Inflammatory macrophage (primary cell): ENCODE measurements at regions not wholly inside any gene's neighbourhood (a gene's known extent, or its start where the extent isn't known, plus 50 kb on each side); places are given as distances from the start of the nearest gene placed in this dataset.

Source experiments
- DNase-seq, 2 donors: peaks; one replicate each; pipeline ENCODE4 v3.0.0-alpha.2; 2020 to 2022

DNA sequence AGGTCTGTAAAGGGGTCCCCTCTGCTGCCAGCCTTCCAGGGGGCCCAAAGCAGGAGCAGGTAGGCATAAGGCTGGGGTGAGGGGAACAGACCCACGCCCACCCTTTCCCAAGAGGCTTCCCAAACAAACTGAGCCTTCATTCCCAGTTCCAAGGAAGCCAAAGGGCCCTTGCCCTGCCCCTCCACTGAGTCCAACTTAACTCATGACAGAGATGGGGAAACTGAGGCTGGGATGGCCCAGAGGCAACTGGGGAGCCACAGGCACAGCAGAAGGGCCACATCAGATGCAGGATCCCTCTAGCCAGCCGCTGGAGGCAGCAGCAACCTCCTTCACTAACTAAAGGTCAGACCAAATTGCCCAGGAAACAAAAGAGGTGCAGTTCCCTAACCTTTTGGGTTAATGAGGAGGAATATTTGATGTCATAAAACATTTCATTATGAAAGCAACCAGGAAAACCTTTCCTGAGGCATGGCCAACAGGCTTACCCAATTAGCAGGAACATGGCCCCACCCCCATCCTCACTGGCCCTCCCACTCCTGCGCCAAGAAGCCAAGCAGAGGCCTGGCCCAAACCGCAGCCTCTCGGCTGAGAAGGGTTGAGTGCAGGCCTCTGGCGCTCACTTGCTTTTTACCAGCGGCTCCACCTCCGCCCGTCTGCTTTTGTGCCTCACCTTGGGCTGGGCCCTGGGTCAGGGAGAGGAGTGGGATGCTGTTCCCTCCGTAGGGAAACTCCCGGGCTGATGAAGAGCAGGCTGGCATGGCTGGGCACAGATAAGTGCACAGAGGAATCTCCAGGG is 293.5 kb upstream of the RTL1 start:
- no peak for DNase-seq

GRCh38 chr14:101197595-101198397 is 294.3 kb upstream of the RTL1 start:
- no peak for DNase-seq

DNA sequence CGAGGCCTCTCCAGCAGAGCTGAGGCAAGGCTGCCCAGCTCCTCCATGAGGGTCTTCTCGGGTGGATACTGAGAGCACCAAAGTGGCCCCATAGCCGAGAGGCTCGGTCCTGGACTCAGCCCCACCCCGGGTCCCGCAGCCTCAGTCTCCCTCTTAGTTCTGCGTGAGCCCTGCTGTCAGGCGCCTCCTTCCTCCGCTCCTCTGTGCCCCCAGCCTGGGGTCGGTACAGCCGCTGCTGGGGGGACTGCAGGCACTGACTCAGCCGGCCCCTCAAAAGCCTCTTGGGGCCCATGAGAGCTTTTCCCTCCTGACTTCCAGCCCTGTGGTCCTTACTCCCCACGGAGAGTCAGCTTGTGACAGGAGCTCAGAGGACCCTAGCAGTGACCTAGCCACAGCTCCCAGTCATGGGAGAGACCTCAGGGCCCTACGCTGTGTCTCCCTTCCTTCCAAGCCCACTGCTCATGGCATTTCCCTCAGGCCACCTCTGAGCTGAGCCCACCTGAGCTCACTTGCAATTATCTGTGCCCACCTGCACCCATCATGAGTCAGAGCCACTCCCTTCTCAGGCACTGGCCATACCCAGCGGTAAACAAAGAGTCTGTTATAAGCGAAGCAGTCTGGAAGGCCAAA is 295.0 kb upstream of the RTL1 start:
- DNase-seq, result no peak

DNA sequence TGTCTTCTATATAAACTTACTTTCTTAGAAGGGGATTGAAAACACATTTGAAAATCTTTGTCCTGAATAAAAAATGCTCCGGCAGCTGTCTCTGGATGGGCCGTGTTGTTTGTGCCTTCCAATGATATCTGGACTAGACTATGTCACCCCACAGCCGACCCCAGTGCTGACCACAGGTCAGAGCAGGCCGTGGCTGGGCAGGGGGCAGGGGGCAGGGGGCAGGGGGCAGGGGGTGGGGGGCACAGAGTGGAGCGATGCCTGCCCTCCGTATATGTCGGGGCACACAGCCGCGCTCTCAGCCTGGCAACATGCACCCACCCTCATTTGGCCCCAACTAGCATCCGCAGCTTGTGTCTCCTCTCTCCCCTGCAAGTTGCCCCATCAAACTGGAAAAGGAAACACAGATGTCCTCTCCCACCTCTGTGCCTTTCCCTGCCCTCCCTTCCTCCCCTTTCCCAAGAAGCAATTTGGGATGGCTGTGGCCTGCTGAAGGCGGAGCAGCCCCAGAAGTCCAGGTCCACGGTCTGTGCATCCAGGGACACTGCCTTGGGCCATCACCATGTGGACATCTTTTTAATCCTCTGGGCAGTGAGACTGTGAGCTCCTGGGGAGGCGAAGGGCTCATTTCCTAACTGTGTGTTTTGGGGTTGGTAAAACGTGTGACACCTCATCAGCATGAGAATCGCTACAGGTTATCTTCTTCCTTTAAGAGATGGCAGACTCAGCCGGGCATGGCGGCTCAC is 295.7 kb upstream of the RTL1 start:
- DNase-seq, result no peak

- DNase-seq, result no peak
Observed at GRCh38 chr14:101200008-101200649, 296.6 kb upstream of the RTL1 start.

GRCh38 chr14:101200650-101201516 is 297.4 kb upstream of the RTL1 start:
- DNase-seq, result no peak

DNA sequence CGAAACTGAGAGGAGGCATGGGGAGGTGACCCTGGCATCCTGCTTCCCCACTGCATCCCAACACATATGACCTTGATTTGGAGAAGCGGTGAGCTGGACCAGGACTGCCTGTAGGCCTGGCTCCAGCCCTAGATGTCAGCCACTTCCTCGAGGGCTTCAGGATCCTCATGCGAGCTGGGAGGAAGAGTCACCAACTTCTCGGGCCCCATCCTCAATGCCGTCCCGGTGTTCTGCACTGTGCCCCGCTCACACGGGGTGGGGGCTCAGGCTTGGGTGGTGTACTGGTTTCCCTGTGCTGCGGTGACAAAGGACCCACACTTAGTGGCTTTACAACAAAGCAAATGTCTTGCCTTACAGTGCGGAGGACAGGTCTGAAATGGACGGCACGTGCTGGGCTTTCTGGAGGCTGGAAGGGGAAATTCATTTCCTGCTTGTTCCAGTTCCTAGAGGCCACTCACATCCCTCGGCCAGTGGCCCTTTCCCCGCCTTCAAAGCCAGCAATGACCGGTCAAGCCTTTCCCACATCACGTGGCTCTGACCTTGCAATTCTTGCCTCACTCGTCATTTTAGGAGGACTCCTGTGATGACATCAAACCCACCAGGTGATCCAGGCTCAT is 298.1 kb upstream of the RTL1 start:
- DNase-seq, result no peak

DNA sequence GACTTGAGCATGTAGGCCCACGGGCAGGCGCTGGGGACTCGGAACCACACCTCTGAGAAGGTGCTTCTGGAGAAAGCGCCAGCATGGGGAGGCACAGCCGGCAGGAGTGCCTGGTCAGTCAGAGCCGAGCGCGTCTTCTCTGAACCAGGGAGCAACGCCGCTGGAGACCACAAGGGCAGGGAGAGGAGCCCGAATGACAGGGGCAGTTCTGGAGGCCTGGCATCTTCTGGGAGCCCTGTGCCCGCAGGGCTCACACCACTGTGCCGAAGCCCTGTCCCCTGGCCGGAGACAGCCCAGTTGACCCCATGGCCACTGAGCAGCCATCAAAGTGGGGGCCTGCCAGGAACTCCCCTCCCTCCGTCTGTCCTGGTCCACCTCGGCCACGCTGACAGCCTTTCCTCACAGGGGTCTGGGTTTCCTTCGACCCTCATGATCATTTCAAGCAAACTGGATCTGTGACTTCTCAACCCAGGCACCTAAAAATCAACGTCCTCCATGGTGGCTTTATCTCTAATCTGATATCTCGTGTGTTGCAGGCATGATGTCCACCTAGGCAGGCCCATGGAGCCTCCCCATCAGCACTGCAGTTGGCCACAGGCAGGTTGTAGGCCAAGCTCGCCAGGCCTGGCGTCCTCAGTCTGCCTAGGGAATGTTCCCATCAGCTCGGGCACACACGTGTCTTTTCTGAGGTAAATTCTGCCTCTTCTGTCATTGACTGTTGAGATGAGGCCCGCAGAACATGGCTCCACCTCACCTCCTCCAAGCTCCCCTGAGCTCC is 299.3 kb upstream of the RTL1 start:
- DNase-seq, result no peak

DNA sequence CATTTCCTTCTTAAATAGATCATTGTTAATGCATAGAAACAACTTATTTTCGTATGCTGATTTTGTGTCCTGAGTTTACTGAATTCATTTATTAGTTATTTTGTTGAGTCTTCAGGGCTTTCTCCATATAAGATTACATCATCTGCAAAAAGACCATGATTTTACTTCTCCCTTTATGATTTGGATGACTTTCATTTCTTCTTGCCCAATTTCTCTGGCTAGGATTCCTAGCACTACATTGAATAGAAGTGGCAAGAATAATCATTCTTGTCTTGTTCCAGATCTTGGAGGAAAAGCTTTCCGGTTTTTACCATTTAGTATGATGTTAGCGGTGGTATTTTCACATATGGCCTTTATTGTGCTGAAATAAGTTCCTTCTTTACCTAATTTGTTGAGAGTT is 303.0 kb upstream of the RTL1 start:
- DNase-seq, result no peak

DNA sequence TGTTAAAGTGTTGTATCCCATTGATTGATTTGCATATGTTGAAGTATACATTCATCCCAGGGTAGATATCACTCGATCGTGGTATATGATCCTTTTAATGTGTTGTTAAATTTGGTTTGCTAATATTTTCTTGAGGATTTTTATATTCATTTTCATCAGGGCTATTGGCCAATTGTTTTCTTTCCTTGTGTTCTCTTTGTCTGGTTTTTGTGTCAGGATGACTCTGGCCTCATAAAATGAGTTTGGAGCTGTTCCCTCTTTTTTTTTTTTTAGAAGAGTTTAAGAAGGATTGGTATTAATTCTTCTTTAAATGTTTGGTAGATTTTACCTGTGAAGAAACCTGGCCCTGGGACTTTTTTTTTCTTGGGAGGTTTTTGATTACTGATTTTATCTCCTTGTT is 303.5 kb upstream of the RTL1 start:
- DNase-seq, result no peak

DNA sequence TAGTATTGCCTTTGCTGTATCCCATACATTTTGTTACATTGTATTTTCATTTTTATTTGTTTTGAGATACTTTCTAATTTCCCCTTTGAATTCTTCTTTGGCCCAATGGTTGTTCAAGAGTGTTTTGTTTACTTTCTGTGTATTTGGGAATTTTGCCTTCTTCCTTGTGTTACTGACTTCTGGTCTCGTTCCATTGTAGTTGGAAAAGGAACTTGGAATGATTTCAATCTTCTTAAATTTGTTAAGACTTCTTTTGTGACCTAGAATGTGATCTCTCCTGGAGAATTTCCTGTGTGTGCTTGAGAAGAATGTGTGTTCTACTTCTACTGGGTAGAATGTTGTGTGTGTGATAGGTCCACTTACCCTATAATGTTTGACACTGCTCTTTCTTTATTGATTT is 304.4 kb upstream of the RTL1 start:
- no peak for DNase-seq

DNA sequence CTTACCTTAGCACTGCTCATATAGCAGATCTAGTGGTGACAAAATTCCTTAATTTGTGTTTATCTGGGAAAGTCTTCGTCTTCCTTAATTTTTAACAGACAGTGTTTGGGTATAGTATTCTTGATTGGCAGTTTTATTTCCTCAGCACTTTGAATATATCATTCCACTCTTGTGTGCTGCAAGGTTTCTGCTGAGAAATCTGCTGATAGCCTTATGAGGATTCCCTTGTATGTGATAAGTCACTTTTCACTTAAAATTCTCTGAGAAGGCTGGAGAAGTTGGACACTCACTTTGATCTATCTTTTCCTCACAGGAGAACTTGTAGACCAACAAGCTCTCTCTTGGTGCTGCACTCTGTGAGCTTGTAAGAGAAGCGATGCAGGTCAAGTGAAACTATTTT is 306.1 kb upstream of the RTL1 start:
- DNase-seq, result no peak

GRCh38 chr14:101215266-101215665 is 311.7 kb upstream of the RTL1 start:
- no peak for DNase-seq

- DNase-seq, result no peak
Observed at GRCh38 chr14:101215927-101216326, 312.4 kb upstream of the RTL1 start.

- no peak for DNase-seq
Observed at GRCh38 chr14:101216366-101217079, 313.0 kb upstream of the RTL1 start.

GRCh38 chr14:101217080-101217463 is 313.6 kb upstream of the RTL1 start:
- no peak for DNase-seq

GRCh38 chr14:101217616-101218371 is 314.3 kb upstream of the RTL1 start:
- no peak for DNase-seq

DNA sequence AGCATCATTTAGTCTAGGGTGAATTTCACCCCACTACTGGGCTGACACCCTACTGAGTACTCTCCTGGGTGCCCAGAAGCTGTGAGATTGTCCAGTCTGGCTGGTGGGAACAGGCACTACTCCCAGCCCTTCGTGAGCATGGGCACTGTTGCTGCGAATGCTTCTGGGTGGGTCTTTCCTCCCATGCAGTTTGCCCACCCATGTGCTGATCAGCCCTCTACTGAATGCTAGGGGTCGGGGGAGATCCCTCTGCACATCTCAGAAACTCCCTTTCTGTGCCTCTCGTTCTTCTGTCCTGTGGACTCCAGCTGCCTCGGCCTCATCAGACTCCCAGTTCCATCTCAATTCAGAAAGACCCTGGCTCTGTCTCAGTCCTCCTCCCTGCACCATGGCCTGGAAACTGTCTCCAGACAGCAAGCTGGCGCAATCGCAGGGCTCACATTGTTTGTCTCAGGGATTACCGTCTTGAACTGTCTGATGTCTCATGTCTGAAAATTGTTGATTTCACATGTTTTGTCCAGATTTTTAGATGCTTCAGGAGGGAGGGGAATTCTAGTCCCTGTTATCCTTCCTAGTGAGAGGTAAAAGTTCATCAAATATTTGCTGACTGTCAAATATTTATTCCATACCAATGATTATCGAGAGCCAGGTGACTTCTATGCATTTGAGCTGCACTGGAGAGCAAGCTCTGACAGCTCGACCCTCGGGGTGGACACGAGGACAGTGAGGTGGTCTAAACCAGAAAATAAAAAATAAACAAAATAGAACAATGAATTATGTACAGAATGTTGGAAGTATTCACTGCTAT is 316.6 kb upstream of the RTL1 start:
- DNase-seq, result no peak
